HepG2 (cell line): ENCODE measurements at regions not wholly inside any gene's neighbourhood (a gene's known extent, or its start where the extent isn't known, plus 50 kb on each side); places are given as distances from the start of the nearest gene placed in this dataset.

Source experiments
- ATAC-seq: fragments of 200-7000 bp; cut with Tn5 transposase; 3 replicates; pipeline ENCODE4 v1.9.1; 2020; ENCODE audit warnings: mild to moderate bottlenecking, moderate library complexity
- BruUV-seq: library from RNA; stranded (reverse); fragments of 400-500 nt; replicated peaks from 2 replicates; lab custom pipeline; 2021; lab: Mats Ljungman, UMichigan
- CTCF ChIA-PET: fragments of 300-600 bp; formaldehyde crosslinking; extraction: SDS; loops from one replicate; lab custom pipeline; 2021; ENCODE audit warnings: low total read pairs, inconsistent platforms, low intra/inter-chr PET ratio; lab: Yijun Ruan, JAX
- POLR2A ChIA-PET: fragments of 350-600 bp; sonication (Branson Sonifier 250); formaldehyde crosslinking; loops from one replicate; lab custom pipeline; 2020; ENCODE audit warnings: antibody characterized with exemption, inconsistent platforms; lab: Yijun Ruan, JAX
- DNase-seq: peaks from one replicate; pipeline ENCODE4 v3.0.0-alpha.2; 2015; ENCODE audit warnings: low spot score
- FAIRE-seq: peaks from 3 replicates; lab custom pipeline; 2011; peaks lifted over from hg19 to GRCh38; lab: Jason Lieb, UNC
- H2AFZ ChIP-seq: one replicate; pipeline ENCODE4 v1.6.1; 2011; ENCODE audit warnings: low read length, inconsistent platforms
- H3K27ac ChIP-seq: fragments of 300-600 bp; 3 replicates; pipeline ENCODE4 v1.8.0; 2011; ENCODE audit warnings: mixed run types, mild to moderate bottlenecking, mixed read lengths, low read length, inconsistent platforms; ENCODE audit not compliant: insufficient read depth; ENCODE audit errors: extremely low read length
- H3K27me3 ChIP-seq, 2 experiments: fragments of 200-600 bp in 1 of 2; 2 replicates in 1 of 2; 3 replicates in 1 of 2; pipeline versions ENCODE4 v1.6.0 to v1.8.0; 2011; ENCODE audit warnings: low read length in 2 of 2, mild to moderate bottlenecking in 2 of 2, moderate library complexity in 2 of 2, inconsistent platforms in 1 of 2; ENCODE audit not compliant: insufficient read depth in 2 of 2, control insufficient read depth in 1 of 2
- H3K36me3 ChIP-seq, 2 experiments: fragments of 200-600 bp in 1 of 2; replicated peaks in 1 of 2; 2 replicates in 1 of 2; 3 replicates in 1 of 2; pipeline versions ENCODE4 v1.5.1 to v1.8.0; 2011; ENCODE audit warnings: low read length in 2 of 2, inconsistent platforms in 1 of 2; ENCODE audit not compliant: insufficient read depth in 2 of 2, control insufficient read depth in 1 of 2
- H3K4me1 ChIP-seq: 2 replicates; pipeline ENCODE4 v1.5.1; 2012; ENCODE audit warnings: low read length, inconsistent platforms; ENCODE audit not compliant: insufficient read depth
- H3K4me2 ChIP-seq: 2 replicates; pipeline ENCODE4 v1.6.0; 2011; ENCODE audit warnings: low read depth, low read length, inconsistent platforms
- H3K4me3 ChIP-seq, 3 experiments: fragments of 200-600 bp in 1 of 3; sonication (generic), shearing (Covaris generic) in 1 of 3; replicated peaks in 1 of 3; 2 replicates each; pipeline ENCODE4 v1.5.1; 2011 to 2016; ENCODE audit warnings: low read length in 3 of 3, inconsistent platforms in 2 of 3, low read depth in 2 of 3, mild to moderate bottlenecking in 2 of 3, control low read depth in 1 of 3, mixed read lengths in 1 of 3; ENCODE audit not compliant: insufficient read depth in 1 of 3
- H3K79me2 ChIP-seq: one replicate; pipeline ENCODE4 v1.6.1; 2011; ENCODE audit warnings: low read length, inconsistent platforms; ENCODE audit not compliant: insufficient read depth
- H3K9ac ChIP-seq: 2 replicates; pipeline ENCODE4 v1.6.0; 2011; ENCODE audit warnings: mild to moderate bottlenecking, low read depth, low read length, inconsistent platforms; ENCODE audit not compliant: insufficient read depth
- H3K9me3 ChIP-seq: 2 replicates; pipeline ENCODE4 v1.5.1; 2012; ENCODE audit warnings: mild to moderate bottlenecking, low read length
- H4K20me1 ChIP-seq: 2 replicates; pipeline ENCODE4 v1.6.0; 2011; ENCODE audit warnings: inconsistent platforms, mild to moderate bottlenecking, low read length, moderate library complexity; ENCODE audit not compliant: insufficient read depth
- ARNT2 ChIP-seq: sonication (generic); formaldehyde crosslinking; IDR thresholded peaks from 2 replicates; pipeline ENCODE4 v1.8.0; 2022; ENCODE audit warnings: mild to moderate bottlenecking, low read depth, missing genetic modification reagents, moderate library complexity
- BCL3 ChIP-seq: sonication (generic); formaldehyde crosslinking; IDR thresholded peaks from 2 replicates; pipeline ENCODE4 v1.5.1; 2020; ENCODE audit warnings: mild to moderate bottlenecking, missing genetic modification reagents, moderate library complexity
- HDAC6 ChIP-seq: fragments of 200-600 bp; sonication (generic); IDR thresholded peaks from 2 replicates; pipeline ENCODE4 v1.7.0; 2017; ENCODE audit warnings: mild to moderate bottlenecking, antibody characterized with exemption, low read length, low read depth
- MXD1 ChIP-seq: sonication (generic); formaldehyde crosslinking; IDR thresholded peaks from 2 replicates; pipeline ENCODE4 v1.4.0; 2020; ENCODE audit warnings: mild to moderate bottlenecking, missing genetic modification reagents
- NFIC ChIP-seq: IDR thresholded peaks from 2 replicates; pipeline ENCODE4 v1.6.1; 2012; ENCODE audit warnings: mild to moderate bottlenecking, low read length, inconsistent platforms
- SPEN ChIP-seq: sonication (generic); formaldehyde crosslinking; IDR thresholded peaks from 2 replicates; pipeline ENCODE4 v1.5.1; 2020; ENCODE audit warnings: low read depth, mild to moderate bottlenecking, missing genetic modification reagents
- ZNF12 ChIP-seq: sonication (generic); formaldehyde crosslinking; IDR thresholded peaks from 2 replicates; pipeline ENCODE4 v1.5.0; 2020; ENCODE audit warnings: missing genetic modification reagents
- ZNF329 ChIP-seq: sonication (generic); formaldehyde crosslinking; IDR thresholded peaks from 2 replicates; pipeline ENCODE4 v1.9.0; 2021; ENCODE audit warnings: low read depth, mild to moderate bottlenecking, missing genetic modification reagents
- WGBS: methylation state at CpG from one replicate; pipeline ENCODE4 v1.1.6; 2017; ENCODE audit warnings: low lambda C conversion rate; 5-methylcytosine and 5-hydroxymethylcytosine counted together
- in situ Hi-C: cut with HindIII; loops from 2 replicates; pipeline ENCODE4 v1.10.0; 2017; ENCODE audit warnings: low pct_unique_long_range_greater_than_20kb; ENCODE audit not compliant: extremely low pct_ligation_motif_present
- intact Hi-C: fragments of 100-400 bp; cut with micrococcal nuclease; formaldehyde crosslinking; loops from one replicate; pipeline ENCODE4 v1.10.0; 2022; ENCODE audit not compliant: unreplicated experiment
- TF ChIP-seq, protein P1 (sequence below): sonication (generic); formaldehyde crosslinking; IDR thresholded peaks from 2 replicates; pipeline ENCODE4 v1.4.0; 2020; ENCODE audit warnings: missing genetic modification reagents

DNA sequence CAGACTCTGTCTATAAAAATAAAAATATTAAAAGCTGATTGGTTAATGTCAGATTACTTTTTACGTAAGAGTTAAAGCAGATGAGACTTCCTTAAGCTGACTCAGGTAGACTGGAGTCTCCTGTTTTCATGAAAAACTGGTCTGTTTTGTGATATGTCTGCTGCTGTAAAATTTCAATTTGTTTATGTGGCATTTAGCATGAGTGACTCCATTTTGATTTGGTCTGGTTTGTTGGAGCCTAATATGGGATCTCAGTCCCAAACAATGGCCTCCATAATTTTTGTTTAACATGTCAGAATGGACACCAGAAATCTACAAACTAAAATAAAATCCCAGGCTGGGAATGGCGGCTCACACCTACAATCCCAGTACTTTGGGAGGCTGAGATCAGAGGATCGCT is 57.8 kb upstream of the LEKR1 start (continued):
- TF ChIP-seq BCL3 (CRISPR knock-in tag) (no peak), HDAC6 (no peak), SPEN (CRISPR knock-in tag) (no peak)
- TF ChIP-seq, all 625 proteins: peak for 0

DNA sequence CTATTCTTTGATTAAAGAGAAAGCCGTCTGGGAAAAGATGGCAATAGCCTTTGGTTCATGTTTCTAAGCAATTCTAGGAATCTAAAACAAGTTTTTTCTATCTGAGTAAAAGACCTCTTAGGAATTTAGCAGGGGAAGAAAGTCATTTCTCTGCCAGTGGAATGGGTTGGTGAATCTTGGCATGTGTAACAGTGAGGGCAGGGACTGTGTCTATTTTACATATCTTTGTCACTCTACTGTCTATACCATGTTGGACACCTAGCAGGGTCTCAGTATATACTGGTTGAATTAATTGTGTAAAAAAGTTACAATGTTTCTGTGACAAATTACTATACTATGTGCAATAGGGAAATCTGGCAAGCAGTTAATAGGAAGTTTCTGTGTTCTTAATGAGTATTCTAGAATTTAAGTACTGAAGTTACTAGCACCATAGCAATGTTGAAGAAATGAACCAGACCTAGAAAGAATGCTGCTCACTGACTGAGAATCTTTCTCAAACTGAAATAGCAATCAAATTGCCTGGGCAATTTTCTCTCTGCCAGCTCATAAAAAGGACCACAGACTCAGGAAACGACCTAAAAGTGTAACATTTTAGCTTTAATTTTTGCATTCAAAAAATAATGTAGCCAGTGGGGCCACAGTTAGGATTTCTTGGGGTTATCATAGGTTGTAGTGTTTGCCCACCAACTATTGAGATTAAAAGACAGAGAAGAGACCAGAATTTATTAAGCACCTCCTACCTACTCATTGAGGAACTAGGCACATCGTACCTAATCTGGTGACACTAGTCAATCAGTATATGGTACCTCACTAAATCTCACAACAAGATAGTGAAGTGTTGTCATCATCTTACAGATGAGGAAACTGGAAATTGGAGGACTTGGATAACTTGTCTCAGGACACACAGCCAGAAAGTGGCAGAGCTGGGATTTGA is 56.2 kb upstream of the LEKR1 start:
- Histone ChIP-seq H3K79me2 (no peaks in the 10 kb centered on the region), H3K9ac (no peak overlapping the region), H3K27ac (no peak overlapping the region), H3K36me3 (no peaks in the 10 kb centered on the region), H3K4me2 (no peak overlapping the region), H3K4me3 (no peak overlapping the region), H3K4me1 (no peaks in the 10 kb centered on the region), H4K20me1 (no peaks in the 10 kb centered on the region), H2AFZ (no peak overlapping the region), H3K27me3 (no peaks in the 10 kb centered on the region), H3K9me3 (no peaks in the 10 kb centered on the region)
- ATAC-seq, result no peak
- TF ChIP-seq MXD1 (no peak), ARNT2 (CRISPR knock-in tag) (no peak), ZNF329 (no peak), ZNF12 (CRISPR knock-in tag) (no peak), NFIC (no peak)
- TF ChIP-seq, protein P1, sequence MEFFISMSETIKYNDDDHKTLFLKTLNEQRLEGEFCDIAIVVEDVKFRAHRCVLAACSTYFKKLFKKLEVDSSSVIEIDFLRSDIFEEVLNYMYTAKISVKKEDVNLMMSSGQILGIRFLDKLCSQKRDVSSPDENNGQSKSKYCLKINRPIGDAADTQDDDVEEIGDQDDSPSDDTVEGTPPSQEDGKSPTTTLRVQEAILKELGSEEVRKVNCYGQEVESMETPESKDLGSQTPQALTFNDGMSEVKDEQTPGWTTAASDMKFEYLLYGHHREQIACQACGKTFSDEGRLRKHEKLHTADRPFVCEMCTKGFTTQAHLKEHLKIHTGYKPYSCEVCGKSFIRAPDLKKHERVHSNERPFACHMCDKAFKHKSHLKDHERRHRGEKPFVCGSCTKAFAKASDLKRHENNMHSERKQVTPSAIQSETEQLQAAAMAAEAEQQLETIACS (CRISPR knock-in tag), result no peak
- in situ Hi-C loops, result no loop called here
- POLR2A ChIA-PET, result no interaction called here
- no peak for FAIRE-seq
- CTCF ChIA-PET, result no interaction called here
- 31% methylated on average over 3 of the region's 3 CpGs for WGBS
- intact Hi-C loops, result no loop called here
- BruUV-seq, result no TSS peak
- DNase-seq, result no peak
